GM13977 (cell line): ENCODE measurements at regions not wholly inside any gene's neighbourhood (a gene's known extent, or its start where the extent isn't known, plus 50 kb on each side); places are given as distances from the start of the nearest gene placed in this dataset.

ENCODE experiments used
- DNase-seq: peaks from one replicate; pipeline ENCODE4 v3.0.0; 2012; ENCODE audit warnings: low spot score
- CTCF ChIP-seq: IDR thresholded peaks from 2 replicates; pipeline ENCODE4 v1.5.1; 2012; ENCODE audit warnings: mild to moderate bottlenecking, control low read depth; ENCODE audit not compliant: insufficient read depth; ENCODE audit errors: extremely low read depth, missing control alignments
- in situ Hi-C: fragments of 300-500 bp; cut with MboI; formaldehyde crosslinking; loops from one replicate; pipeline ENCODE4 v1.12.0; 2022; ENCODE audit warnings: low sequenced_read_pairs, low pct_unique_long_range_greater_than_20kb, mixed read lengths, inconsistent platforms; ENCODE audit not compliant: unreplicated experiment

- in situ Hi-C loops: no loop called here
- no peak for DNase-seq
- TF ChIP-seq CTCF: no peak
Measured at GRCh38 chr2:71823526-71823925, 324.1 kb downstream of the CYP26B1 start.

- in situ Hi-C loops: no loop called here
- TF ChIP-seq CTCF: no peak
- no peak for DNase-seq
Measured at GRCh38 chr2:71822463-71822862, 325.2 kb downstream of the CYP26B1 start.

- no peak for DNase-seq
Measured at GRCh38 chr2:71821856-71822255, 325.8 kb downstream of the CYP26B1 start.

GRCh38 chr2:71816815-71817214, 330.8 kb downstream of the CYP26B1 start:
- DNase-seq: no peak
- in situ Hi-C loops: no loop called here
- no peak for TF ChIP-seq CTCF

More at GRCh38 chr2:71821856-71822255, 325.8 kb downstream of the CYP26B1 start:
- TF ChIP-seq CTCF: no peak
- in situ Hi-C loops: no loop called here

- in situ Hi-C loops: no loop called here
- TF ChIP-seq CTCF: no peak
Measured at GRCh38 chr2:71815701-71816474, 331.8 kb downstream of the CYP26B1 start.

GRCh38 chr2:71814885-71815284, 332.8 kb downstream of the CYP26B1 start:
- DNase-seq: no peak
- in situ Hi-C loops: no loop called here
- TF ChIP-seq CTCF: no peak

More at GRCh38 chr2:71815701-71816474, 331.8 kb downstream of the CYP26B1 start:
- no peak for DNase-seq
